ENCODE measurements at regions not wholly inside any gene's neighbourhood (a gene's known extent, or its start where the extent isn't known, plus 50 kb on each side); places are given as distances from the start of the nearest gene placed in this dataset.

GRCh38 chr6:71430018-71430417 is 141.4 kb downstream of the OGFRL1 start:
- no peak for DNase-seq

GRCh38 chr6:71433441-71433840 is 144.8 kb downstream of the OGFRL1 start:
- no peak for DNase-seq

DNA sequence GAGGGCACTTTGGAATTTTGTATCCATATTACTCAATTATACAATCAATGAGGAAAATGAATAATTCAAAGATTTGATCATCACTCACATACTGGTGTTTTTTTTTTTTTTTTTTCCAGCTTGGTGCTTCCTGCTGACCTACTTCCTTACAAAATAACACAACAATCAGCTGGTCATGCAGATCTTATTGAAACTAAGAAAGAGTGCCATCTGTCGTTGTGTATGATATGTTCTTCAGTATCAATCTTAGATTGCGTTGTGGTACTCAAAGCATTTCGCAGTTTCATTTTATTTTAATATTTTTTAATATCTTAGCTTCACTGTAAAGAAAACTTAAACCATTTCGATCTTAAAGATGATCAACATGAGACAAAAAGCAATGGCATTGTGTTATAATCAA is 155.6 kb downstream of the OGFRL1 start:
- DNase-seq: no peak

GRCh38 chr6:71446057-71446456 is 157.4 kb downstream of the OGFRL1 start:
- DNase-seq: no peak

DNA sequence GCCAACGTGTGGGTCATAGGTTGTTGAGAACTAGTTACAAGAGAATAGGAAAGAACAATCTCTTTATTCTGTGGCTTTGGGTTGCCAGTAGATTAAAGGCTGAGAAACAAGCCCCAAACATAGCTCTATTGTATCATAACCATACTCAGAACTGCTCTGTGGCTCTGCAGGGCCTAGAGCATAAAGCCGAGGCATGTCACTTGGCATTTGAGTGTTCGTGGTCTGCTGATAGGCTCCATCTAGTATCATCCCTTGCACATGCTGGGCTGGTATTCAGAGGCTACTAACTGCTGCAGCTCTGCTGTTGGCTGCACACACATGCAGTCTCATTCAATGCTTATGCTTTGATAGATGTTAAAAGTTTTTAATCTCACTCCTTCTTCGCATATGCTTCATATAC is 157.9 kb downstream of the OGFRL1 start:
- no peak for DNase-seq

DNA sequence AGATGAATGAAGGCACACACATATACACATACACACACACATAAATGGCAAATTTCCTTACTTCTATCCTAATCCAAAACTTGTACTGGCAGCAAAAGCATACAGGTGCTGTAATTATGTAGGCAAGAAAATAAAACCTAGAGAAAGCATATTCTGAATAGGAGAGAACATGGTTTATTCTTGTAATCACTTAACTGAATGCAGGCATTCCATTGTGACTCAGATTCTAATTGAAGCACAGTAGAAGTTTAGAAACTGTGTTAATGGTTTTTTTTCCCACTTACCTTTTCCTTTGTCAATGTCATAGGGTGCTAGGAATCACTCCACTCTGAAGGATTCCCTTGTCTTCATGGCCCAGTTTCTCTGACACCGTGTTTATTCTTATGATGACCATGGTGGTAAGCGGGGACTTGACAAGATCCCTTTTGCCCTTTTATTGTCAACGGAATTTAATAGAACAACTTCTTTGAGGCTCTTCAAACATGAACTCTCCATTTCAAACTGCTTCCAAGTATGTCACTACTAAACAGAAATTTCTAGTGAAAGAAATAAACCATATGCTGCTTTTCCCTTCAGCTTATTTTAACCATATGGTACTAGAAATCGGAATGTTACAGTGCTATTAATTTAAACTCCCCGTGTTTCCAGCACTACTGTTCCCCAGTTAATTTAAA is 164.2 kb downstream of the OGFRL1 start:
- no peak for DNase-seq

DNA sequence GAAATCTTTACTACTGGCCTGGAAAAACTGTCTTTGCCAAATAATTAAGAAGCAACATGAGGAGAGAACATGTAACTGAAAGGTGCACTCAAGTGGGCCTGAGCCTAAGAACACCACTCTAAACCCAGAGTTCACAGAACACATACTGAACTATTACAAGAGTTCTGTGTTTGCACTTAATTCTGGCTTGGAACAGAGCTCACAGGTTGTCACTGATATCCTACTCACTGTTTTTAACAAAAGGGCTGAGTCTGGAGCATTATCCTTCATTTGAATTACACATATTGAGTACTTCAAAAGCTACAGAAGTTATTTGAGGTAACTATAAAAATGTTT is 164.7 kb downstream of the OGFRL1 start:
- DNase-seq: no peak

- DNase-seq: peak; percentile 30 to 54
Observed at GRCh38 chr6:71454056-71454455, 165.4 kb downstream of the OGFRL1 start.

- DNase-seq: no peak
Observed at GRCh38 chr6:71457929-71458328, 169.3 kb downstream of the OGFRL1 start.

- no peak for DNase-seq
Observed at GRCh38 chr6:71459162-71459561, 170.6 kb downstream of the OGFRL1 start.

- DNase-seq: no peak
Observed at GRCh38 chr6:71460933-71461332, 172.3 kb downstream of the OGFRL1 start.

DNA sequence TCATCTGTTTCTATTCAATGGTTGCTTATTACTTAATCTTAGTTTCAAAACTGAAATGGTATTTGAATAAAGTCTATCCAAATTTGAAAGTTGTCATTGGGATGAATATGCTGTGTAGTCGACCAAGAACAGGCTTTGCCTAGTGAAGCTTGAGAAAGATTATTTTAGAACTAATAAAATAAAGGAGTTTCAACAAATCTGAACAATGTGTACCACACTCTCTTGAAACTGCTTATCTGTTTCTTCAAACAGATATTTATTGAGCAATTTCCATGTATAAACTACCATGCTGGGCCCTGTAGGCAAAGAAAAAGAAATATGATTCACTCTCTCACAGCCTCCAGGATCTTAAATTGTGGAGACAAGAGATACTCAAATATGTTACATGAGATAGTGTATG is 174.4 kb downstream of the OGFRL1 start:
- no peak for DNase-seq

DNA sequence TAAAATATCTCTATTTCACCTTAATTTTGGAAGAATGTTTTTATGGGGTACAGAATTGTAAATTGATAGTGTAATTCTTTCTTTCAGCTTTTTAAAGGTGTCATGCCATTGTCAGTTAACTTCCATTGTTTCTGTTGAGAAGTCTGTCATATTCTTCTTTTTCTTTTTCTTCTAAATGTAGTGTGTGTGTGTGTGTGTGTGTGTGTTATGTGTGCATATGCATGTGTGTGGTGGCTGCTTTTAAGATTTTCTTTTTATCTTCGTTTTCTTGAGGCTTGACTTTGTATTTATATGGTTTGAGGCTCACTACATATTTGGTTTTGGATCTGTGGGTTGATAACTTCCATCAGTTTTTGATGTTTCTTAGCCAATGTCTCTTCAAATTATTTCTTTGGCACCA is 176.5 kb downstream of the OGFRL1 start:
- DNase-seq: no peak

GRCh38 chr6:71466362-71466761 is 177.8 kb downstream of the OGFRL1 start:
- DNase-seq: no peak

DNA sequence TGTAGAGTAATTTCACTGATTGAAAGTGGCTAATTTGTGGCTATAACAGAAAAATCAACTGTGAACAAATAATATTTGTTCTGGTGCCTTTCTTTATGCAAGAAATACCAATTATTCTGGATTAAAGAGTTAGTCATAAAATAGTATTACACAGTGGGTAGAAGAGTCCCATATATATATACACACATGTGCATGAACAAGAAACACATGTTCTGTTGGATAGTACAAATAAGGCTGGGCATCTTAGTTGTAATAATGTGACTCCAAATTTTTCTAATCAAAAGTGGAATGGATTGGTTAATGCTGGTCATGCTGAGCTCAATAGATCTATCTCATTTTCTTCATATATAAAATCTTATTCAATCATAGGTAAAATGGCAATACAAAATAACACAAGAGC is 179.4 kb downstream of the OGFRL1 start:
- no peak for DNase-seq

DNA sequence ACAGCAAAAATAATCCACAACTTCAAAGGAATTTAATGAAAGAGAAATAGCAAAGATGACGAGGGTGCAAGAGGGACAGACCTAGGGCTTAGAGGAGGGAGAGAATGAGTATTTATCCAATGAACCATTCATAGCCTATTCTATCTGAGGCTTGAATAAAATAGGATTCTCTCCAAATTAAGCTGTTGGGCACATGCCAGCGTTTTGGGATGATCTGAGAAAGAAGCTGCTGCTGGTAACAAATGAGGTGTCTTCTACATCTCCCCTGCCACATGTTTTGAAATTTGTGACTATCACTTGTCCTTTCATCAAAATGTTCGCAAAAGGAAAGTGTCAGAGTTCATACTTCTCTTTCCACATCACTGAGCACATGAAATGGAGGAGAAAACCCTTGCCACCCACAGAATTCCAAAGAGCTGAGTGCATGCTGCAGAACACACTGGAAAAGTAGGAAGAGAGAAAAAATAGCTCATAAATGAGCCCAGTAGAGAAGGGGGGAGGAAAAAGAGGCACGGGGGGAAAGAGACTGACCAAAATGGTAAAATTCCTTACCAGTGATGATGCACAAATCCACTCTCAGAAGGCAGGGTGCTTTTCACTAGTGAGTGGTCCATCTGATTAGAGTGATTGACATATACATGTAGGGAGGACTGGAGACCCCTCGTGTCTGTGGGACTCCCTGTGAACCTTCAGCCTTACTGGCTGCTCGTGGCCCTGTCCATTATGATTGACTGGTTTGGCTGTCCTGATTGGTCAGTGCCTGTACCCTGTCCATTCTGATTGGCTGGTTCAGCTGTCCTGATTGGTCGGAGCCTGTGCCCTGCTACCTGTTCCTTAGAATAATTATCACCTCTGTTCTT is 180.5 kb downstream of the OGFRL1 start:
- DNase-seq: no peak

DNA sequence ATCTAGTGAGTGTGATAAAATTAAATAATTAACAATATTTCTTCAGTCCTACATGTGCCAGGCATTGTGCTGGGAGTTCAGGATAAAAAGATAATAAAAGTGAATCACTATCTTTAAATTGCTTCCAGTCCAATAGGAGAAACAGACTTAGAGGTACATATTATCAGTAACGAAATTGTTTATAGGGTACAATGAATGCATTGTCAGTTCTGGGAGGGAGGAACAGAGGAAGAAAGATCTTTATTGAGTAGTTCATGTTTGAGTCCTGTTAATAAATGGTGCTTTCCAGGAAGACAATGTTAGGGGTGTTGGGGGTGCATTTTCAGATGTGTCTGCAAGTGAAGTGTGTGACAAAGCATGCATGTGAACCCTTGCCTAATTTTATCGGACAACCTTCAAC is 183.1 kb downstream of the OGFRL1 start:
- no peak for DNase-seq

DNA sequence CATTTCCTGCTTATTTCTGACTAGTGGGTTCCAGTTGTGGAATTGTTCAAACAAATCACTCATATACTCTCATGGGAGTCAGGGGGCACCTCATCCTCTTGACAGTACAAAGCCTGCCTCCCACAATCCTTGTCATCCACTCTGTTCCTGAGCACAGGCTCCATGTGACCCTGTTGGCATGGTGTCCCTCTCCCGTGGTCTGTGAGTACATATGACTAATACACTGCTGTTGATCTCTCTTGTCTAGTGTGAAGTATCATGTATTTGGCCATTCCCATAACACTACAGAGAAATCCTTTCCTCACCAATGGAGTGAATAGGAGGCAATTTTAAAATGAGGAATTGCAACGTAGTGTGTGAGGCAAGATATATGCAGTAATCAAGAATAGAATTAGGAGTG is 185.3 kb downstream of the OGFRL1 start:
- DNase-seq: peak in 1 of 2 donors; percentile 19

GRCh38 chr6:71474942-71475341 is 186.3 kb downstream of the OGFRL1 start:
- DNase-seq: no peak

DNA sequence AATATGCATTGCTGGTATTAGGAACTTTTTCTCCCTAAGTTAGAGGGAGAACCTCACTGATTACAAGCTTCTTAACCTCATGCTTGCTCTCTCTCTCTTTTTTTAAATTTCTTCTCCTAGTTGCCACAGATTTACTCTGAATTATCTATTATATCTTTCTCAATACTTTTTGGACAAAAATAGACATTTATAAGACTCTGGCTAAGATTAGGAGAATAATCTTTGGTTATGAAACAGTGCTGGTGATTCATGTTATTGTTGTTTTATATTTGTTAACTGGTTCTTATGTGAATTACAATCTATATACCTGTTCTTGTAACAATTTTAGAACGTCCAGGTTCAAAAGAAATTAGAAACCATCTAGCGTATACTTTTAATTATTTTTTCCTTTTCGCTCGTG is 187.8 kb downstream of the OGFRL1 start:
- DNase-seq: no peak

GRCh38 chr6:71476872-71477271 is 188.3 kb downstream of the OGFRL1 start:
- DNase-seq: no peak

- DNase-seq: peak; percentile 24 to 63
Observed at GRCh38 chr6:71478834-71479541, 190.4 kb downstream of the OGFRL1 start.

DNA sequence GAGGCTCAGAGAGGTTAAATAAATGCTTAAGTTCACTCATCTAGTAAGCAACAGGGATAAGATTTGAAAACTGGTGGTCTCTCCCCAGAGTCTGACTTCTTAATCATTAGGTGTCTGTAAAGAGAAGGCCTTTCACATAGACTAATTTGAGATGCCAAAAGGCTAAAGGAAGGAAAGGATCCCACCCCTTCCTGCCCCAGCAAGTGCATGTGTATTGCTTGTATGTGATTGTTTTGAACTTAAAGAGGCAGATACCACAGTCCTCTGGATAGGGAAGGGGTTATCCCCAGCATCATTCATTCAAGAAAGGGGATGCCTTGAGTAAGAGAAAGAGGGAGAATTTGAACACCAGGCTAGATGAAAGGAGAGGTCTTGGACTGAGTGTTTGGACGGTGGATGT is 192.0 kb downstream of the OGFRL1 start:
- no peak for DNase-seq

GRCh38 chr6:71481011-71481410 is 192.4 kb downstream of the OGFRL1 start:
- DNase-seq: no peak

All from inflammatory macrophage (primary cell).